ENCODE measurements at regions not wholly inside any gene's neighbourhood (a gene's known extent, or its start where the extent isn't known, plus 50 kb on each side); places are given as distances from the start of the nearest gene placed in this dataset.

DNA sequence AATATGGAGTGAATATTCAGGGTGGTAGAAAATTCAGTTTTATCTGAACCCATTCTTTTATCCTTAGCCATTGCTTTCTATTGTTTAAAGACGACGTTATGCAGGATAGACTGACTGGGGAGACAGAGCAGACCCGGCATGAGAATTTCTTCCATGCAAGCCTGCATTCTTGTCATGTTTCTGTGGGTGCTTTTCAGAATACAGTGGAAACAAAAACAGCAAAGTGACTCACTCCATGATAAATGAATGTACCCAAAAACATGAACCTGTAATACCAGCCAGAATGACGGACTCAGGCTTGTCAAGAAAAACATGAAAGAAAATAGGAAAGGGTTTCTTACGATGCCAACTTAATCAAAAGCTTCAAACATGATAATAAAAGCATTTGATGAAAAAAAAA lies 924.0 kb downstream of the EFNB2 start:
- TF ChIP-seq, protein P1, sequence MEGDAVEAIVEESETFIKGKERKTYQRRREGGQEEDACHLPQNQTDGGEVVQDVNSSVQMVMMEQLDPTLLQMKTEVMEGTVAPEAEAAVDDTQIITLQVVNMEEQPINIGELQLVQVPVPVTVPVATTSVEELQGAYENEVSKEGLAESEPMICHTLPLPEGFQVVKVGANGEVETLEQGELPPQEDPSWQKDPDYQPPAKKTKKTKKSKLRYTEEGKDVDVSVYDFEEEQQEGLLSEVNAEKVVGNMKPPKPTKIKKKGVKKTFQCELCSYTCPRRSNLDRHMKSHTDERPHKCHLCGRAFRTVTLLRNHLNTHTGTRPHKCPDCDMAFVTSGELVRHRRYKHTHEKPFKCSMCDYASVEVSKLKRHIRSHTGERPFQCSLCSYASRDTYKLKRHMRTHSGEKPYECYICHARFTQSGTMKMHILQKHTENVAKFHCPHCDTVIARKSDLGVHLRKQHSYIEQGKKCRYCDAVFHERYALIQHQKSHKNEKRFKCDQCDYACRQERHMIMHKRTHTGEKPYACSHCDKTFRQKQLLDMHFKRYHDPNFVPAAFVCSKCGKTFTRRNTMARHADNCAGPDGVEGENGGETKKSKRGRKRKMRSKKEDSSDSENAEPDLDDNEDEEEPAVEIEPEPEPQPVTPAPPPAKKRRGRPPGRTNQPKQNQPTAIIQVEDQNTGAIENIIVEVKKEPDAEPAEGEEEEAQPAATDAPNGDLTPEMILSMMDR (conservative IDR thresholded peaks at IDR 0.05; ENCODE audit: low read depth, low read length): no peak
- no peak overlapping the region for H3K4me3 ChIP-seq (ENCODE audit: low read depth, low read length)
- DNase-seq (ENCODE audit: low read depth): peak; percentile 76

DNA sequence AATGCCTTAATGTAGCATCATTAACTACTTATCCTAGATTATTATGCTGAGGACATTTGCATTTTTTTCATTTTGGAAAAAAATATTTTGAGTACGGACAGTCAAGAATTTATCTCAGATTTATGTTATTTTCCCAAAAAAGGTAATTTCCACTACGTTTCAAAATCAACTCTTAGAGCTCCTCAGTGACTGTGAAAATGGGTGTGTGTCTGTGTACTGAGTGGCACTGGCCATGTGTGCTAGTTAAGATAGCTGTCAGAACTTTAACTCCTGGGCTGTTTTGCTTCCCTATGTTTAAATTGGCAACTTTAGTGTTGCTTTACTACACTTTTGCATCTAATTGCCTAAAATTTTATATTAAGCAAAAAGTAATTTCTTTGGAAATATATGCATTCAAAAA lies 927.4 kb downstream of the EFNB2 start:
- H3K4me3 ChIP-seq (ENCODE audit: low read depth, low read length): no peak overlapping the region
- TF ChIP-seq, protein P1 (conservative IDR thresholded peaks at IDR 0.05; ENCODE audit: low read depth, low read length): no peak
- DNase-seq (ENCODE audit: low read depth): peak; percentile 22

DNA sequence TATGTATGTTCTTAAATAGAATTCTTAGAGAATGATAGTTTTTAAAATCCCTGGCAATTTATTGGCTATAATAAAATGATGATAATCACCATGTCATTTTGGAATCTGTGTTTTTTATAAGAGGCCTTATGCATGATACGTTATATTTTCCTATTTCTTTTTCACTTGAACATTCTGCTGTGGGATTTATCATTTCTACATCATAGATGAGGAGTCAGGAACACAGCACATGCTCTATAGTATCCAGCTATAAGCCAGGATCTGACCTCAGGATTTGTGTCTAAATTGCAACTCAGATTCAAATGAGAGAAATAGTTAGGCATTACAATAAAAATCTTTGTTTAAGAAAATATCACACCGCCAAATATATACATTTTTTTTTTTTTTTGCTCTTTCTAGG lies 928.0 kb downstream of the EFNB2 start:
- no peak for DNase-seq (ENCODE audit: low read depth)
- H3K4me3 ChIP-seq (ENCODE audit: low read depth, low read length): no peak overlapping the region
- TF ChIP-seq, protein P1 (conservative IDR thresholded peaks at IDR 0.05; ENCODE audit: low read depth, low read length): no peak

DNA sequence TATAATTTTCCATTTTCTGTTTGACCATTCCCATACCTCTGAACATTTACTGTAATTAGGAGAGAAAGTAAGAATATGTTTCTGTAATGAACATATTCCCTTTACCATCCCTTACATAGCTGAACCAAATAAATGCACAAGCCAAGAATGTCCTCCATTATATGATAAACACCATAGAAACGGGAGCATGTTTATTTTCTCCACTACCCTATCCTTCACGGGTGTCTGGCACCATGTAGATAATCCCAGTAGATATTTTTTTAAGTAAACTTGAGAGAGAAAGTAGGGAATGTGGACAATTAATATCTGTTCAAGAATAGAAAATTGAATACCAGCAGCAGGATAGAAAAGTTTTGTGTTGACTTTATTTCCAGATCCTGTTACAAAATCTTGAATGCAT lies 928.4 kb downstream of the EFNB2 start:
- no peak for DNase-seq (ENCODE audit: low read depth)
- H3K4me3 ChIP-seq (ENCODE audit: low read depth, low read length): no peak overlapping the region
- TF ChIP-seq, protein P1 (conservative IDR thresholded peaks at IDR 0.05; ENCODE audit: low read depth, low read length): no peak

DNA sequence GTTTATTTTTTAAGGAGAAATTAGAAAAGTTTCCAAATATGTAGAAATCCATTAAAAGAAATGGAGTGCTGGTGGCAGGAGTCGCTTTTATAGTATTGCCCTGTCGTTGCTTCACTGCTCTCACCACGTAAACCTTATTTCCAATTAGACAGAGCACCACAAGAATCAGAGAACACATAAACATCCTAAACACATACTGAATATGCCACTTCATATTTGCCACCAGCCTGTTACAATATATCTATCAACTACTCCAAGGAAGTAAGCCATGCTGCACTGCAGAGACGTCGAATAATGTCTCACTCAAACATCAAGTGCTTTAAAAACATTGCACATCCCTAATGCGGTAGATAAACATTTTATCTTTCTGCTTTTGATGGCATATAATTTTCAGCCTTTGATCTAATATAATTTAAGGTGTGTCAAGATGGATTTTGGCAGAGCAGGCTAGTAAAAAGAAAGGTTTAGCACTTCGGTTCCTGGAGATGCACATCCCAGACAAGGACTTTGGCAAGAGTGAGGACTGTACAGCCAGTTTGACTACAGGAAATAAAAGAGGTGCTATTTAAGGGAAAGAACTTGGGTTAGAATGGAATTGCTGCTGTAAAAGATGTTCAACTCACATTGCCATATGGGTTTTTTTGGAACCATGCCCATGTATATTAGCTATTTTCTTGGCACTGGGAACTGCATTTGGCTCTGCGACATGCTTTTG lies 932.3 kb downstream of the EFNB2 start:
- TF ChIP-seq, protein P1 (conservative IDR thresholded peaks at IDR 0.05; ENCODE audit: low read depth, low read length): no peak
- no peak overlapping the region for H3K4me3 ChIP-seq (ENCODE audit: low read depth, low read length)
- no peak for DNase-seq (ENCODE audit: low read depth)

DNA sequence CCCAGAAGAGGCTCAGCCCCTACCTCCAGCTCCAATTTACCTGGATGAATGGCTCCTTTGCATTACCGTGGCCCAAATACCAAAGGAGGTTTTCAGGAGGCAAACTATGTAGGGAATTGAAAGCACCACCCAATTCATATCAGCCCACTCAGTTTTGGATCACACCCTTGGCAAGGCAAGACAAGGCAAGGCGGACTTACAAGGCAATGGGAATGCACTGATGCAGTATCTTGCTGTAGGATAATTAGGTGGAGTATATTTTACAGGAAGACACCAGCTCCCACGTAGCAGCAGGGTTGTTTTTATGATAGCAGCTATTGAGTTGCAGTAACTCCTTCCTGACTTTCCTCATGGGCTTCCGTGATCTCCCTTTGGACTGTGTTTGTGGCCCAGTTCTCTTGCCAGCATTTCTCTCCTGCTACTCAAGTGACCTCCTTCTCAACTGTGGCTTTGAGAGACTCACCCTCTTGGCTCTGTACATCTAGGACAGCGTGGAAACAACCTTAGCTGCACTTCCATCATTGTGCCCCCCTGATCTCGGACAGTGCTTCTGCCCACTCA lies 935.9 kb downstream of the EFNB2 start:
- no peak for DNase-seq (ENCODE audit: low read depth)
- no peak overlapping the region for H3K4me3 ChIP-seq (ENCODE audit: low read depth, low read length)
- TF ChIP-seq, protein P1 (conservative IDR thresholded peaks at IDR 0.05; ENCODE audit: low read depth, low read length): no peak

DNA sequence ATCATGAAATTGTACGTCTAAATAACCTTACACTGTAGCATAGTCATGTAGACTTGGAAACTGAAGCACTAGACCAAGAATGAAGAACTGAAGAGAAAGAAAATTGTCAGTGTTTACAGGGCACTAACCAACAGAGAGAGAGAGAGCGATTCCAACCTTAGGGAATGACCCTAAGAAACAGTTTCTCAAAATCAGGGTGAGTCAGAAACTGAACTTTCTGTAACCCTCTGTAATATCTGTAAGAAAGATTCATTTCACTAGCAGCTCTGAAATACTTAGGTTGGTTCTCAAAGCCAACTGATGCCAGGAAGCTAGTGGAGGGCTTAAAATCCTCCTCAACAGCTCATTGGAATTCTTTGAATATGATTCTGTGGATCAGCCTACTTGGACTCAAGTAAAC lies 936.9 kb downstream of the EFNB2 start:
- H3K4me3 ChIP-seq (ENCODE audit: low read depth, low read length): no peak overlapping the region
- DNase-seq (ENCODE audit: low read depth): peak; percentile 77
- TF ChIP-seq, protein P1 (conservative IDR thresholded peaks at IDR 0.05; ENCODE audit: low read depth, low read length): no peak
